ENCODE measurements at regions not wholly inside any gene's neighbourhood (a gene's known extent, or its start where the extent isn't known, plus 50 kb on each side); places are given as distances from the start of the nearest gene placed in this dataset.
"Not testable (repeated sequence)": the region's sequence is repeated elsewhere in the genome, so short reads cannot be mapped to it uniquely, and the experiment has no call there.

DNA sequence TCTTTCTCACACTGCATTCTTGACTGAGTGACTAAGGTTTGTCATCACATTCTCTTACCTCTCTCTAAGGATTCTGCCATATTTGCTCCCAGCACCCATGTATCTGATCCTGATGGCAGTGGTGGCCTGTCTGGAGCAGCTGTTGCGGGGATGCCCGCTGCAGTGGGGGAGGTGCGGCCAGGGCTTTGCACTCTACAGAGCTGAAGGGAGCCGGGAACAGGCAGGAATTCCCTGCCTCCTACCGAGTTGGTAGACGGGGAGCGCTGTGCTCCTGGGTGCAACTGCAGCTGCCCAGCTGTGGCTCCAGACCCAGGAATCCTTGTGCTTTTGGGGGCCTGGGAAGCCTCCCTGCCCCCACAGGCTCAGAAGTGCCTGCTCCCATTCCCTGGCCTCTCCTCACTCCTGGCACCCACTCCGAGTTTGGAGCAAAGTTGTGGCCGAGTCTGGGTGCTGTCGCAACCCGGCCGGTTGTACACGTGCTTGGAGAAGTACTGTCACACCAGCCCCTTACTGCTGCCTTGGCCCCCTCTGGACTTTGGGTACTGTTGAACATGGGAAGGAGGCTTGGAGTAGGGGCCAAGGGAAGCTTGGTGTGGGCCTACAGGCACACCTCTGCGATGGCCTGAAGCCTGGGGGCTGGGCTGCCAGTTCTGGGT, 106.9 kb upstream of the OR4E1 start:
- Histone ChIP-seq H3K4me3 (no peak overlapping the region), H3K27ac (no peak overlapping the region), H3K4me1 (no peaks in the 10 kb centered on the region), H3K9me3 (no peaks in the 10 kb centered on the region), H3K36me3 (no peaks in the 10 kb centered on the region), H3K27me3 (no peaks in the 10 kb centered on the region)
- TF ChIP-seq POLR2AphosphoS5 (IDR thresholded peaks at IDR 0.05; ENCODE audit: insufficient read depth in 1 of 2, low read depth in 1 of 2) (no peak), POLR2A (IDR thresholded peaks at IDR 0.05) (no peak)
- TF ChIP-seq, protein P1, sequence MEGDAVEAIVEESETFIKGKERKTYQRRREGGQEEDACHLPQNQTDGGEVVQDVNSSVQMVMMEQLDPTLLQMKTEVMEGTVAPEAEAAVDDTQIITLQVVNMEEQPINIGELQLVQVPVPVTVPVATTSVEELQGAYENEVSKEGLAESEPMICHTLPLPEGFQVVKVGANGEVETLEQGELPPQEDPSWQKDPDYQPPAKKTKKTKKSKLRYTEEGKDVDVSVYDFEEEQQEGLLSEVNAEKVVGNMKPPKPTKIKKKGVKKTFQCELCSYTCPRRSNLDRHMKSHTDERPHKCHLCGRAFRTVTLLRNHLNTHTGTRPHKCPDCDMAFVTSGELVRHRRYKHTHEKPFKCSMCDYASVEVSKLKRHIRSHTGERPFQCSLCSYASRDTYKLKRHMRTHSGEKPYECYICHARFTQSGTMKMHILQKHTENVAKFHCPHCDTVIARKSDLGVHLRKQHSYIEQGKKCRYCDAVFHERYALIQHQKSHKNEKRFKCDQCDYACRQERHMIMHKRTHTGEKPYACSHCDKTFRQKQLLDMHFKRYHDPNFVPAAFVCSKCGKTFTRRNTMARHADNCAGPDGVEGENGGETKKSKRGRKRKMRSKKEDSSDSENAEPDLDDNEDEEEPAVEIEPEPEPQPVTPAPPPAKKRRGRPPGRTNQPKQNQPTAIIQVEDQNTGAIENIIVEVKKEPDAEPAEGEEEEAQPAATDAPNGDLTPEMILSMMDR (IDR thresholded peaks at IDR 0.05): no peak
- no peak for DNase-seq (ENCODE audit: extremely low spot score in 2 of 2)
- intact Hi-C loops (cut with DNase I): no loop called here

DNA sequence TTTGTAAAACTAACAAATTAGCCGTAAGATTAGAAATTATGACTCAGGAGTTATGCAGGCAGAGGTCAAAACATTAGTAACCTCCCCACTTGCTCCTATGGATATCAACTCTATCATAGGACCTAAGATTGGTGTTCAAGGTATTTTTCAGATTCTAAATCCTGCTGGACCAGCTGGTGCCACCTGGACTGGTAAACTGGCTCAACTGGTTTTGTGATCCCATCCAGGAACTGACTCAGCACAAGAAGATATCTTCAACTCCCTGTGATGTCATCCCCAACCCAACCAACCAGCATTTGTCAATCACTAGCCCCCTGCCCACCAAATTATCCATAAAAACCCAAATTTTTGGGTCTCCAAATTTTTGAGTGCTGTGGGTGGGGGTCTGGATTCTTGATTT, 98.1 kb upstream of the OR4E1 start:
- H3K4me3 ChIP-seq: no peak overlapping the region
- H3K4me1 ChIP-seq: no peaks in the 10 kb centered on the region
- H3K27me3 ChIP-seq: no peaks in the 10 kb centered on the region
- H3K36me3 ChIP-seq: no peaks in the 10 kb centered on the region
- TF ChIP-seq POLR2A (IDR thresholded peaks at IDR 0.05): no peak
- TF ChIP-seq POLR2AphosphoS5 (IDR thresholded peaks at IDR 0.05; ENCODE audit: insufficient read depth in 1 of 2, low read depth in 1 of 2): no peak
- TF ChIP-seq, protein P1 (IDR thresholded peaks at IDR 0.05): no peak
- intact Hi-C loops (cut with DNase I): no loop called here
- H3K9me3 ChIP-seq: no peaks in the 10 kb centered on the region
- no peak overlapping the region for H3K27ac ChIP-seq
- no peak for DNase-seq (ENCODE audit: extremely low spot score in 2 of 2)

DNA sequence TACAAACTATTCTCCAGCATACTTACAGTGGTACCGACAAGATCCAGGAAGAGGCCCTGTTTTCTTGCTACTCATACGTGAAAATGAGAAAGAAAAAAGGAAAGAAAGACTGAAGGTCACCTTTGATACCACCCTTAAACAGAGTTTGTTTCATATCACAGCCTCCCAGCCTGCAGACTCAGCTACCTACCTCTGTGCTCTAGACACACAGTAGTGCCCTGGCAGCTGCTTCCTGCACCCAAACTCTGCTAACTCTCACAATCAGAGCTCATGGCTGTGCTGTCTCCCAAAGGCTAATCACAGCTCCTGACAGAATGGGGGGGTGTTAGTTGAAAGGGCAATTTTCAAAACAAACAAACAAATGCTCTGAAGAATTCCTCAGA, 95.2 kb upstream of the OR4E1 start:
- Histone ChIP-seq H3K4me3 (no peak overlapping the region), H3K4me1 (no peaks in the 10 kb centered on the region), H3K27ac (no peak overlapping the region), H3K27me3 (no peaks in the 10 kb centered on the region), H3K36me3 (no peaks in the 10 kb centered on the region), H3K9me3 (no peaks in the 10 kb centered on the region)
- TF ChIP-seq, protein P1 (IDR thresholded peaks at IDR 0.05): no peak
- TF ChIP-seq POLR2AphosphoS5 (IDR thresholded peaks at IDR 0.05; ENCODE audit: insufficient read depth in 1 of 2, low read depth in 1 of 2): no peak
- no peak for TF ChIP-seq POLR2A (IDR thresholded peaks at IDR 0.05)
- intact Hi-C loops (cut with DNase I): no loop called here
- DNase-seq (ENCODE audit: extremely low spot score in 2 of 2): no peak

DNA sequence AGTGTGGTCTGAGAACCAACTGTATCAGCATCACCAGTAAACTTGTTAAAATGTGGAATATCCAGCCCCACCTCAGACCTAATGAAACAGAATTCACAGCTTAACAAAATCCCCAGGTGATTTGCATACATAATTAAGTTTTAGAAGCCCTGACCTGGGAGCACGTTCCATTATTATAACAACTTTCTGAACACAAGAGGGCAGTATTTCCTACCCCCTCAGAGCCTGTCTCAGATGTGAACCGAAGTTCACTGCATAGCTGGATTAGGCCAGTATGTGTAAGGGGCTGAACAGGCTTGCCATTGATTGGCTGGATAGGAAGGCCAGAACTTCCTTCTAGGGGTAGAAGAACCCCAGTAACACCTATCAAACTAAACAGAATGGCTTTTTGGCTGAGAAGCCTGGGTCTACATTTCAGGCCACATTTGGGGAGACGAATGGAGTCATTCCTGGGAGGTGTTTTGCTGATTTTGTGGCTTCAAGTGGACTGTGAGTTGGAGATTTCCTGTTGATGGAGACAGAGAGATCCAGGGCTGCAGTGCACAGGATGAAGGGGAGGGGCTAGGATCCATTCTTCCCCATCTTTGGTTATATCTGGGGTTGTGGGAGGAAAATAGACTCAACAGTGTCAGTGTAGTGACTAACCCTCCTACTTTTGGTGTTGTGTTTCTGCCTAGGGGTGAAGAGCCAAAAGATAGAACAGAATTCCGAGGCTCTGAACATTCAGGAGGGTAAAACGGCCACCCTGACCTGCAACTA, 94.7 kb upstream of the OR4E1 start:
- DNase-seq (ENCODE audit: extremely low spot score in 2 of 2): no peak
- TF ChIP-seq, protein P1 (IDR thresholded peaks at IDR 0.05): no peak
- TF ChIP-seq POLR2A (IDR thresholded peaks at IDR 0.05) (no peak), POLR2AphosphoS5 (IDR thresholded peaks at IDR 0.05; ENCODE audit: insufficient read depth in 1 of 2, low read depth in 1 of 2) (no peak)
- Histone ChIP-seq H3K27me3 (no peaks in the 10 kb centered on the region), H3K27ac (no peak overlapping the region), H3K9me3 (no peaks in the 10 kb centered on the region), H3K36me3 (no peaks in the 10 kb centered on the region), H3K4me3 (no peak overlapping the region), H3K4me1 (no peaks in the 10 kb centered on the region)
- intact Hi-C loops (cut with DNase I): no loop called here

DNA sequence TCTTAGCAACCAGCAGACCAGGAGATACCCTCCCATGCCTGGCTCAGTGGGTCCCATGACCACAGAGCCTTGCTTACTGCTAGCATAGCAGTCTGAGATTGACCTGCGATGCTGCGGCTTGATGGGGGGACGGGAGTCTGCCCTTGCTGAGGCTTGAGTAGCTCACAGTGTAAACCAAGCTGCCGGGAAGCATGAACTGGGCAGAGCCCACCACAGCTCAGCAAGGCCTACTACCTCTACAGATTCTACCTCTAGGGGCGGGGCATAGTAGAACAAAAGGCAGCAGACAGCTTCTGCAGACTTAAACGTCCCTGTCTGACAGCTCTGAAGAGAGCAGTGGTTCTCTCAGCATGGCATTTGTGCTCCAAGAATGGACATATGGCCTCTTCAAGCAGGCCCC, 86.7 kb upstream of the OR4E1 start:
- H3K27me3 ChIP-seq; H3K9me3 ChIP-seq; H3K27ac ChIP-seq; DNase-seq (ENCODE audit: extremely low spot score in 2 of 2); H3K4me1 ChIP-seq; intact Hi-C loops (cut with DNase I); H3K4me3 ChIP-seq; H3K36me3 ChIP-seq: not testable (repeated sequence)

Measured in vagina (tissue), 2 donors.